ENCODE measurements at regions not wholly inside any gene's neighbourhood (a gene's known extent, or its start where the extent isn't known, plus 50 kb on each side); places are given as distances from the start of the nearest gene placed in this dataset.

DNA sequence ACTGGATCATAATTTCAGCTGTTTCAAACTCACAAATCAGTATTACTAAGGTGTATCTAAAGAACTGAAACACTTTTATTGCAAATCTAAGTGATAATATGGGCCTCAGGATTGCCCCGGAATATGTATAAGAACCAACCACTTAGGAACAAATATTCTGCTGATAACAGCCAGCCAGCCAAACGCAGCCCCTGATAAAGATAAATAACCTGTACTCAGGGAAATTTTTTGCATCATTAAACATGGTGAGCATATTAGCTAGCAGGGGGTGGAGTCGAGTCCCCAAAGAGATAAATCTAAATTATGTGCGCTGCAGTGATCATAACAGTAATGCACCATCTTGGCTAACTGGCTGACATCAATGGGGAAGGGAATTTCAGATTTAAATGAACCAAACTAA is 410.2 kb upstream of the MAP3K7 start:
- Histone ChIP-seq H3K27me3 (no peaks in the 10 kb centered on the region), H3K27ac (no peak overlapping the region), H3K36me3 (no peaks in the 10 kb centered on the region), H3K4me1 (no peaks in the 10 kb centered on the region), H3K4me3 (no peak overlapping the region), H3K9me3 (no peaks in the 10 kb centered on the region)
- TF ChIP-seq, protein P1, sequence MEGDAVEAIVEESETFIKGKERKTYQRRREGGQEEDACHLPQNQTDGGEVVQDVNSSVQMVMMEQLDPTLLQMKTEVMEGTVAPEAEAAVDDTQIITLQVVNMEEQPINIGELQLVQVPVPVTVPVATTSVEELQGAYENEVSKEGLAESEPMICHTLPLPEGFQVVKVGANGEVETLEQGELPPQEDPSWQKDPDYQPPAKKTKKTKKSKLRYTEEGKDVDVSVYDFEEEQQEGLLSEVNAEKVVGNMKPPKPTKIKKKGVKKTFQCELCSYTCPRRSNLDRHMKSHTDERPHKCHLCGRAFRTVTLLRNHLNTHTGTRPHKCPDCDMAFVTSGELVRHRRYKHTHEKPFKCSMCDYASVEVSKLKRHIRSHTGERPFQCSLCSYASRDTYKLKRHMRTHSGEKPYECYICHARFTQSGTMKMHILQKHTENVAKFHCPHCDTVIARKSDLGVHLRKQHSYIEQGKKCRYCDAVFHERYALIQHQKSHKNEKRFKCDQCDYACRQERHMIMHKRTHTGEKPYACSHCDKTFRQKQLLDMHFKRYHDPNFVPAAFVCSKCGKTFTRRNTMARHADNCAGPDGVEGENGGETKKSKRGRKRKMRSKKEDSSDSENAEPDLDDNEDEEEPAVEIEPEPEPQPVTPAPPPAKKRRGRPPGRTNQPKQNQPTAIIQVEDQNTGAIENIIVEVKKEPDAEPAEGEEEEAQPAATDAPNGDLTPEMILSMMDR (IDR thresholded peaks at IDR 0.05) = no peak
- no peak for TF ChIP-seq POLR2A (IDR thresholded peaks at IDR 0.05)
- TF ChIP-seq POLR2AphosphoS5 (IDR thresholded peaks at IDR 0.05; ENCODE audit: insufficient read depth in 1 of 2, low read depth in 1 of 2) = no peak
- intact Hi-C loops (cut with DNase I) = no loop called here
- no peak for DNase-seq (ENCODE audit: extremely low spot score in 2 of 2)

DNA sequence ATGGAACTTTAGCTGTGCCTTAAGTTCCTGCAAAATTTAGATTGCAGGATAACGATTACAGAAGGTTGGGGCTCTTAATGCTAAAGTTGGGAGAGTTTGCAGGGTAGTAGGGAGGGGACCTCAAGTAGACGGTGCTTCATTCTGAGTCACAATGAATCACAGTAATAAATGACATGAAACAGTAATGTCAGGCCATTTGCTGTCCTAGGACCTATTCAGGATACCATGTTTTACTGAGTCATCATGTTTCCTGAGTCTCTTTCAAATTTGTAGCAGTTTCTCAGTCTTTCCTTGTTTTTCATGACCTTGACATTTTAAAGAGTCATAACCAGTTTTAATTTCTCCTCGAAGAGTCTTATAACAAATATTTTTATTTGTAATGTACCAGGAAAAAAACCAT is 406.9 kb upstream of the MAP3K7 start:
- no peak overlapping the region for H3K4me3 ChIP-seq

DNA sequence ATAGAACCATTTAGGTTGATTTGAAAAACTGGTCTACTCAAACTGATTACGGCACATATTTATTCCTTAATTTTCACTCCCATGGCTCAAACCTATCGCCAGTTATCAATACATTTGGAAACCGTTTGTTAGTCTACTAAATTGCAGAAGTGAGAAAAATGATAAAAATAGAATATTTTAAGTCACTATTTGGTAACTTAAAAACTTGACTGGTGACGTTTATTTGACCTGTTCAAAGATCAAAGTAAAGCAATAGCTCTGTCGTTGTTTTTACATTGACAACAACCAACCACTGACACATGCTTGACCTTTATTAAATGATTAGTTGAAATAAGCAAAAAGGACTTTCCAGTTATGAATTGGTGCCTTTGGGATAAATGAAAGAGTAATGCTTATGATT is 402.9 kb upstream of the MAP3K7 start:
- TF ChIP-seq, protein P1 (IDR thresholded peaks at IDR 0.05) = no peak
- TF ChIP-seq POLR2A (IDR thresholded peaks at IDR 0.05) (no peak), POLR2AphosphoS5 (IDR thresholded peaks at IDR 0.05; ENCODE audit: insufficient read depth in 1 of 2, low read depth in 1 of 2) (no peak)
- H3K27me3 ChIP-seq = no peaks in the 10 kb centered on the region
- intact Hi-C loops (cut with DNase I) = no loop called here
- H3K36me3 ChIP-seq = no peaks in the 10 kb centered on the region
- no peak overlapping the region for H3K4me3 ChIP-seq
- no peak overlapping the region for H3K27ac ChIP-seq
- no peaks in the 10 kb centered on the region for H3K4me1 ChIP-seq
- H3K9me3 ChIP-seq = no peaks in the 10 kb centered on the region
- no peak for DNase-seq (ENCODE audit: extremely low spot score in 2 of 2)

More for the DNA sequence above, 406.9 kb upstream of the MAP3K7 start:
- Histone ChIP-seq H3K27me3 (no peaks in the 10 kb centered on the region), H3K27ac (no peak overlapping the region), H3K4me1 (no peaks in the 10 kb centered on the region), H3K9me3 (no peaks in the 10 kb centered on the region), H3K36me3 (no peaks in the 10 kb centered on the region)
- intact Hi-C loops (cut with DNase I) = no loop called here
- no peak for DNase-seq (ENCODE audit: extremely low spot score in 2 of 2)
- TF ChIP-seq POLR2AphosphoS5 (IDR thresholded peaks at IDR 0.05; ENCODE audit: insufficient read depth in 1 of 2, low read depth in 1 of 2) = no peak
- TF ChIP-seq POLR2A (IDR thresholded peaks at IDR 0.05) = no peak
- TF ChIP-seq, protein P1 (IDR thresholded peaks at IDR 0.05) = no peak

DNA sequence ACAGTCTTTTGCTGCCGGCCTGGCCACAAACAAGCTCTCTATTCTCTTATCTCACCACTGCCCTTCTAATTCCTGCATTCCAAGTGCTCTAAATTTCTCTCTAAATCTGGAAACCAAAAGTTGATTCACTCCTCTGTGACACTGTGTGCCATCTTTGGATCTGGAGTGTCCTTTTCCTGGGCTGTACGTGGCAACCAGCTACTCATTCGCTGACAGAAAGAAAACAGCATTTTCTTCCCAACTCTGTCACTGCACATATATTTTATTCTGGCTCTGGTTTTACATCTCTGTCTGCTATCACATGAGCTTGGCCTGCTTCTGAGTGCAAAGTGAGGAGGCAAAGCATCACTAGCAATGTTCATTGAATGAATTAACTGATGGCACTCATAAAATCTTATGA is 397.2 kb upstream of the MAP3K7 start:
- no peaks in the 10 kb centered on the region for H3K9me3 ChIP-seq
- H3K4me1 ChIP-seq = no peaks in the 10 kb centered on the region
- no peak overlapping the region for H3K4me3 ChIP-seq
- TF ChIP-seq POLR2AphosphoS5 (IDR thresholded peaks at IDR 0.05; ENCODE audit: insufficient read depth in 1 of 2, low read depth in 1 of 2) (no peak), POLR2A (IDR thresholded peaks at IDR 0.05) (no peak)
- TF ChIP-seq, protein P1 (IDR thresholded peaks at IDR 0.05) = no peak
- intact Hi-C loops (cut with DNase I) = no loop called here
- DNase-seq (ENCODE audit: extremely low spot score in 2 of 2) = no peak
- H3K36me3 ChIP-seq = no peaks in the 10 kb centered on the region
- no peaks in the 10 kb centered on the region for H3K27me3 ChIP-seq
- H3K27ac ChIP-seq = no peak overlapping the region

DNA sequence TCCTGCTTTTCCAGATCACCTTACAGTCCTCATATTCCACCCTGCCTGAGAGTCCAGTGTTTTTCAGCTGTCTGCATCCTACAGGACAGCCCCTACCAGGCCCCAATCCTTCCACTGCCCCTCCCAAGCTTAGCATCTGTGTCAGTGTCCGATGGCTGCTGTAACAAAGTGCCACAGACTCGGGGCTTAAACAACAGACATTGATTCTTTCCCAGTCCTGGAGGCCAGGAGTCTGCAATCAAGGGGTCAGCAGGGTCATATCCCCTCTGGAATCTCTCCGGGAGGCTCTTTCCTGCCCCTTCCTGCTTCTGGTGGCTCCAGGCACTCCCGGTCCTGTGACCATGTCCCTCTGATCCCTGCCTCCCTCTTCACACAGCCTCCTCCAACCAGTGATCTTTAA is 396.6 kb upstream of the MAP3K7 start:
- no peak overlapping the region for H3K27ac ChIP-seq
- no peaks in the 10 kb centered on the region for H3K27me3 ChIP-seq
- no peak overlapping the region for H3K4me3 ChIP-seq
- TF ChIP-seq POLR2A (IDR thresholded peaks at IDR 0.05) (no peak), POLR2AphosphoS5 (IDR thresholded peaks at IDR 0.05; ENCODE audit: insufficient read depth in 1 of 2, low read depth in 1 of 2) (no peak)
- TF ChIP-seq, protein P1 (IDR thresholded peaks at IDR 0.05) = no peak
- intact Hi-C loops (cut with DNase I) = no loop called here
- no peaks in the 10 kb centered on the region for H3K36me3 ChIP-seq
- no peaks in the 10 kb centered on the region for H3K9me3 ChIP-seq
- no peak for DNase-seq (ENCODE audit: extremely low spot score in 2 of 2)
- no peaks in the 10 kb centered on the region for H3K4me1 ChIP-seq
